BJ (cell line): ENCODE measurements at regions not wholly inside any gene's neighbourhood (a gene's known extent, or its start where the extent isn't known, plus 50 kb on each side); places are given as distances from the start of the nearest gene placed in this dataset.

Experiments
- CTCF ChIA-PET: fragments of 350-600 bp; formaldehyde crosslinking; extraction: SDS; loops from one replicate; lab custom pipeline; 2021; ENCODE audit warnings: antibody characterized with exemption, inconsistent platforms; lab: Yijun Ruan, JAX
- POLR2A ChIA-PET: fragments of 300-600 bp; sonication (Branson Sonifier 250); formaldehyde crosslinking; extraction: SDS; loops from one replicate; lab custom pipeline; 2021; ENCODE audit warnings: antibody characterized with exemption; lab: Charles Lee
- DNase-seq: peaks from one replicate; pipeline ENCODE4 v3.0.0-alpha.2; 2011; ENCODE audit warnings: low read depth
- H3K27me3 ChIP-seq: 2 replicates; pipeline ENCODE4 v1.6.0; 2011; ENCODE audit warnings: low read length; ENCODE audit not compliant: control insufficient read depth, insufficient read depth
- H3K36me3 ChIP-seq: 2 replicates; pipeline ENCODE4 v1.5.1; 2011; ENCODE audit warnings: low read length; ENCODE audit not compliant: control insufficient read depth, insufficient read depth
- H3K4me3 ChIP-seq: 2 replicates; pipeline ENCODE4 v1.5.1; 2011; ENCODE audit warnings: low read depth, mild to moderate bottlenecking, control low read depth, low read length
- TF ChIP-seq, protein P1 (sequence below): IDR thresholded peaks from 2 replicates; pipeline ENCODE4 v1.5.1; 2011; ENCODE audit warnings: low read depth, mild to moderate bottlenecking, control low read depth, inconsistent platforms, low read length, moderate library complexity; ENCODE audit not compliant: insufficient read depth

DNA sequence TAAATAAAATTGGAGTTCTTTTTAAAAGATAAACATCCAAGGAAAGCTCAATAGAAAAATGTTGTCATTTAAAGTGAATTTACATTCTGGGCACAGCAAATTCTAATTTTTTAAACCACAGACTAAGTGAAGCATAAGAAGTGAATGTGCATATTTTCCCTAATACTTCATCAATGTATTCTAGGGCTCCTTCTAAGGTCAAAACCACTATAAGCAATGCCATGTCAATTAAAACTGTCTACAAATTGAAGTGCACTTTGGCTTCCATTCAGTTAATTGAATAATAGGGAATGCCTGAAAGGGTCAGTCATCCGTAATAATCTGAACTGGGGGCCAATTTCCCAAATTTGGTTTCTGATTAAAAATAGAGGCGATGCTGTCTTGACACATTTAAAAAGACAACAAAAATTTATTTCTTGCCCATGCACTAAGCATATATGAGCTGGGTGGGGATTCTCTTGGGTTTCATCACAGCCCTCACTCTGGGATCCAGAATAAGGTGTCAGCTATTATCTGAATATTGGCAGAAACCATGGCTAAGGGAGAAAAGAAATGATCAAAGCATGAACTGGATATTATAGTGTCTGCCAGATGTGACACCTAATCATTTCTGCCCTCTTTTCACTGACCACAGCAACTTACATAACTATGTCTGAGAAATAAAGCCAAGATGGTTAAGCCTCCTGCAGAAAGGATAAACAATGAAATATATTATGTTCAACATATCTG, 660.6 kb upstream of the B3GALT2 start:
- TF ChIP-seq, protein P1, sequence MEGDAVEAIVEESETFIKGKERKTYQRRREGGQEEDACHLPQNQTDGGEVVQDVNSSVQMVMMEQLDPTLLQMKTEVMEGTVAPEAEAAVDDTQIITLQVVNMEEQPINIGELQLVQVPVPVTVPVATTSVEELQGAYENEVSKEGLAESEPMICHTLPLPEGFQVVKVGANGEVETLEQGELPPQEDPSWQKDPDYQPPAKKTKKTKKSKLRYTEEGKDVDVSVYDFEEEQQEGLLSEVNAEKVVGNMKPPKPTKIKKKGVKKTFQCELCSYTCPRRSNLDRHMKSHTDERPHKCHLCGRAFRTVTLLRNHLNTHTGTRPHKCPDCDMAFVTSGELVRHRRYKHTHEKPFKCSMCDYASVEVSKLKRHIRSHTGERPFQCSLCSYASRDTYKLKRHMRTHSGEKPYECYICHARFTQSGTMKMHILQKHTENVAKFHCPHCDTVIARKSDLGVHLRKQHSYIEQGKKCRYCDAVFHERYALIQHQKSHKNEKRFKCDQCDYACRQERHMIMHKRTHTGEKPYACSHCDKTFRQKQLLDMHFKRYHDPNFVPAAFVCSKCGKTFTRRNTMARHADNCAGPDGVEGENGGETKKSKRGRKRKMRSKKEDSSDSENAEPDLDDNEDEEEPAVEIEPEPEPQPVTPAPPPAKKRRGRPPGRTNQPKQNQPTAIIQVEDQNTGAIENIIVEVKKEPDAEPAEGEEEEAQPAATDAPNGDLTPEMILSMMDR: no peak
- Histone ChIP-seq H3K36me3 (no peaks in the 10 kb centered on the region), H3K4me3 (no peak overlapping the region), H3K27me3 (no peaks in the 10 kb centered on the region)
- ChIA-PET POLR2A (interaction anchor here (0.6 kb wide), 1 partner anchor 655 kb away, joined by 8 read pairs; no protein-coding TSS in a partner anchor), CTCF (no interaction called here)
- DNase-seq: no peak

DNA sequence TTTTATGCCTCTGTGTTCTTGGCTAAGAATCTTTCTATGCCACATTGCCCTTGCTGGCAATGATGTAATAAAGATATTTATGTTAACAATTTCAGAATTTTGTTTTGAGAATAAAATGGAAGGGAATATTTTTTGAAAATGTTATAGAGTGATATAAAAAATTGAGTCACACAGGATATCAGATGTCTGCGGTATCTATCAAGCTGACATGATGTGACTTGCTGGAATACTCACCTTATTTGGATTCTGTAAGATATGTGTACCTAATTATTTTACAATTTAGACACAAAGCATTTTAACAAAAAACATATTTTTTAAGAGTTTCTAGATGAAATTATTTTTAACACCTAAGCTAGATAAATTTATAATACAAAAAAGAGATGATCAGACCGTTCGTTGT, 660.0 kb upstream of the B3GALT2 start:
- no peak for DNase-seq
- Histone ChIP-seq H3K27me3 (no peaks in the 10 kb centered on the region), H3K36me3 (no peaks in the 10 kb centered on the region), H3K4me3 (no peak overlapping the region)
- CTCF ChIA-PET: no interaction called here
- TF ChIP-seq, protein P1: no peak
- POLR2A ChIA-PET: interaction anchor here (0.6 kb wide), 1 partner anchor 656 kb away, joined by 8 read pairs; no protein-coding TSS in a partner anchor

DNA sequence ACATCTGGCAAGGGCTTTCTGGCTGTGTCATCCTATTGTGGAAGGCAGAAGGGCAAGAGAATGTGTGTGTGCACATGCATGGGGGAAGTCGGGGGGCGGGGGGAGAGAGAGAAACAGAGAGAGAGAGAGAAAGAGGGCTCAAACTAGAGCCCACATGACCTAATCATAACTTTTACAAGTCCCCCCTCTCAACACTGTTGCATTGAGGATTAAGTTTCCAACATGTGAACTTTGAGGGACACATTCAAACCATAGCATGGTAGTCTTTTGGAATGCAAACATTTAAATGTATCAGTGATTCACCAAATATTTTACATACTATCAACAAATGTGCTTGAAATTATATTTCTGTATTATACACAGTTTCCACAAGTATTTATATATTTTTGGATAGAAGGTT, 655.4 kb upstream of the B3GALT2 start:
- TF ChIP-seq, protein P1: no peak
- POLR2A ChIA-PET: no interaction called here
- Histone ChIP-seq H3K36me3 (no peaks in the 10 kb centered on the region), H3K27me3 (no peaks in the 10 kb centered on the region), H3K4me3 (no peak overlapping the region)
- no peak for DNase-seq
- CTCF ChIA-PET: no interaction called here

DNA sequence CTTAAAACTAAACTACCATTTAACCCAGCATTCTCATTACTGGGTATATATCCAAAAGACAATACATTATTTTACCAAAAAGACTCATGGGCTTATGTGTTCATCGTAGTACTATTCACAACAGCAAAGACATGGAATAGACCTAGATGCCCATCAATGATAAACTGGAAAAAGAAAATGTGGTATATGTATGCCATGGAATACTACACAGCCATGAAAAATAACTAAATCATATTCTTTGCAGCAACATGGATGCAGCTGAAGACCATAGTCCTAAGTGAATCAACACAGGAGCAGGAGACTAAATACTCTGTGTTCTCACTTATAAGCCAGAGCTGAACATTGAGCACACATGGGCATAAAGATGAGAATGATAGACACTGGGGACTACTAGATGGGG, 645.1 kb upstream of the B3GALT2 start:
- Histone ChIP-seq H3K36me3 (no peaks in the 10 kb centered on the region), H3K4me3 (no peak overlapping the region), H3K27me3 (no peaks in the 10 kb centered on the region)
- DNase-seq: no peak
- TF ChIP-seq, protein P1: no peak
- ChIA-PET POLR2A (no interaction called here), CTCF (no interaction called here)

DNA sequence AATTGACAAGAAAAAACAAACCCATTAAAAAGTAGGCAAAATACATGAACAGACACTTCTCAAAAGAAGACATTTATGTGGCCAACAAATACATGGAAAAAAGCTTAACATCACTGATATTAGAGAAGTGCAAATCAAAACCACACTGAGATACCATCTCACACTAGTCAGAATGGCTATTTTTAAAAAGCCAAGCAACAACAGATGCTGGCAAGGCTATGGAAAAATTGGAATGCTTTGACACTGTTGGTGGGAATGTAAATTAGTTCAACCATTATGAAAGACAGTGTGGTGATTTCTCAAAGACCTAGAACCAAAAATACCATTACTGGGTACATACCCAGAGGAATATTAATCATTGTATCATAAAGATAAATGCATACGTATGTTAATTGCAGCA, 641.1 kb upstream of the B3GALT2 start:
- CTCF ChIA-PET: no interaction called here
- Histone ChIP-seq H3K36me3 (no peaks in the 10 kb centered on the region), H3K4me3 (no peak overlapping the region), H3K27me3 (no peaks in the 10 kb centered on the region)
- DNase-seq: no peak
- TF ChIP-seq, protein P1: no peak
- POLR2A ChIA-PET: no interaction called here
